ENCODE measurements at regions not wholly inside any gene's neighbourhood (a gene's known extent, or its start where the extent isn't known, plus 50 kb on each side); places are given as distances from the start of the nearest gene placed in this dataset.

GRCh38 chr10:8778713-8779112 is 724.2 kb downstream of the GATA3 start:
- peaks cover 0 to 3% of the 10 kb centered on the region in 2 donors for H3K27me3 Mint-ChIP-seq (ENCODE audit: low read depth in 2 of 2)
- WGBS (ENCODE audit: insufficient coverage), result 59% methylated on average over 3 of the region's 3 CpGs
- H3K27ac Mint-ChIP-seq, result no peak overlapping the region
- Histone ChIP-seq H3K9me3 (ENCODE audit: control insufficient read depth, insufficient read depth, low read length) (no peaks in the 10 kb centered on the region), H3K36me3 (ENCODE audit: control insufficient read depth, insufficient read depth, low read length) (no peaks in the 10 kb centered on the region), H3K27me3 (ENCODE audit: control insufficient read depth, insufficient read depth, low read length) (no peaks in the 10 kb centered on the region), H3K4me3 (ENCODE audit: low read length) (no peak overlapping the region), H3K27ac (ENCODE audit: low read length) (no peak overlapping the region), H3K4me1 (ENCODE audit: control insufficient read depth, insufficient read depth, low read length) (peaks cover 4% of the 10 kb centered on the region)
- H3K4me3 Mint-ChIP-seq, result no peak overlapping the region
- ATAC-seq, result no peak
- peaks cover 11 to 13% of the 10 kb centered on the region in 2 donors for H3K4me1 Mint-ChIP-seq
- no peaks in the 10 kb centered on the region for H3K36me3 Mint-ChIP-seq
- intact Hi-C loops (cut with micrococcal nuclease), result no loop called here
- H3K9me3 Mint-ChIP-seq, result no peaks in the 10 kb centered on the region
- TF ChIP-seq, protein P1, sequence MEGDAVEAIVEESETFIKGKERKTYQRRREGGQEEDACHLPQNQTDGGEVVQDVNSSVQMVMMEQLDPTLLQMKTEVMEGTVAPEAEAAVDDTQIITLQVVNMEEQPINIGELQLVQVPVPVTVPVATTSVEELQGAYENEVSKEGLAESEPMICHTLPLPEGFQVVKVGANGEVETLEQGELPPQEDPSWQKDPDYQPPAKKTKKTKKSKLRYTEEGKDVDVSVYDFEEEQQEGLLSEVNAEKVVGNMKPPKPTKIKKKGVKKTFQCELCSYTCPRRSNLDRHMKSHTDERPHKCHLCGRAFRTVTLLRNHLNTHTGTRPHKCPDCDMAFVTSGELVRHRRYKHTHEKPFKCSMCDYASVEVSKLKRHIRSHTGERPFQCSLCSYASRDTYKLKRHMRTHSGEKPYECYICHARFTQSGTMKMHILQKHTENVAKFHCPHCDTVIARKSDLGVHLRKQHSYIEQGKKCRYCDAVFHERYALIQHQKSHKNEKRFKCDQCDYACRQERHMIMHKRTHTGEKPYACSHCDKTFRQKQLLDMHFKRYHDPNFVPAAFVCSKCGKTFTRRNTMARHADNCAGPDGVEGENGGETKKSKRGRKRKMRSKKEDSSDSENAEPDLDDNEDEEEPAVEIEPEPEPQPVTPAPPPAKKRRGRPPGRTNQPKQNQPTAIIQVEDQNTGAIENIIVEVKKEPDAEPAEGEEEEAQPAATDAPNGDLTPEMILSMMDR (IDR thresholded peaks at IDR 0.05), result no peak
- DNase-seq, result no peak

GRCh38 chr10:8787649-8788048 is 733.2 kb downstream of the GATA3 start:
- Histone ChIP-seq H3K27ac (ENCODE audit: low read length) (no peak overlapping the region), H3K27me3 (ENCODE audit: control insufficient read depth, insufficient read depth, low read length) (peaks cover 2% of the 10 kb centered on the region), H3K36me3 (ENCODE audit: control insufficient read depth, insufficient read depth, low read length) (no peaks in the 10 kb centered on the region), H3K4me3 (ENCODE audit: low read length) (no peak overlapping the region), H3K4me1 (ENCODE audit: control insufficient read depth, insufficient read depth, low read length) (no peaks in the 10 kb centered on the region), H3K9me3 (ENCODE audit: control insufficient read depth, insufficient read depth, low read length) (peaks cover 2% of the 10 kb centered on the region)
- ATAC-seq (no peak), DNase-seq (no peak)
- H3K27ac Mint-ChIP-seq, result no peak overlapping the region
- H3K27me3 Mint-ChIP-seq (ENCODE audit: low read depth in 2 of 2), result peaks cover 7 to 8% of the 10 kb centered on the region in 2 donors
- H3K36me3 Mint-ChIP-seq, result peaks cover 6% of the 10 kb centered on the region
- no peaks in the 10 kb centered on the region for H3K4me1 Mint-ChIP-seq
- TF ChIP-seq, protein P1 (IDR thresholded peaks at IDR 0.05), result no peak
- H3K4me3 Mint-ChIP-seq, result no peak overlapping the region
- intact Hi-C loops (cut with micrococcal nuclease), result no loop called here
- H3K9me3 Mint-ChIP-seq, result peaks cover 3 to 6% of the 10 kb centered on the region in 2 donors

GRCh38 chr10:8790390-8790789 is 735.9 kb downstream of the GATA3 start:
- no CpG with 5 or more reads among the region's 1 CpG for WGBS (ENCODE audit: insufficient coverage)
- H3K4me1 ChIP-seq (ENCODE audit: control insufficient read depth, insufficient read depth, low read length), result no peaks in the 10 kb centered on the region
- no peak overlapping the region for H3K4me3 Mint-ChIP-seq
- peaks cover 6% of the 10 kb centered on the region for H3K36me3 Mint-ChIP-seq
- no peaks in the 10 kb centered on the region for H3K4me1 Mint-ChIP-seq
- no peak overlapping the region for H3K27ac Mint-ChIP-seq
- H3K27me3 Mint-ChIP-seq (ENCODE audit: low read depth in 2 of 2), result peaks cover 0 to 4% of the 10 kb centered on the region in 2 donors
- peaks cover 2% of the 10 kb centered on the region for H3K9me3 ChIP-seq (ENCODE audit: control insufficient read depth, insufficient read depth, low read length)
- ATAC-seq, result no peak
- H3K27ac ChIP-seq (ENCODE audit: low read length), result no peak overlapping the region
- H3K4me3 ChIP-seq (ENCODE audit: low read length), result no peak overlapping the region
- TF ChIP-seq, protein P1 (IDR thresholded peaks at IDR 0.05), result no peak
- intact Hi-C loops (cut with micrococcal nuclease), result no loop called here
- no peak for DNase-seq
- H3K36me3 ChIP-seq (ENCODE audit: control insufficient read depth, insufficient read depth, low read length), result no peaks in the 10 kb centered on the region
- no peaks in the 10 kb centered on the region for H3K27me3 ChIP-seq (ENCODE audit: control insufficient read depth, insufficient read depth, low read length)
- H3K9me3 Mint-ChIP-seq, result peaks cover 3 to 6% of the 10 kb centered on the region in 2 donors

GRCh38 chr10:8794860-8795259 is 740.4 kb downstream of the GATA3 start:
- WGBS (ENCODE audit: insufficient coverage), result 86% methylated on average over 1 of the region's 2 CpGs
- no peak overlapping the region for H3K27ac Mint-ChIP-seq

More at GRCh38 chr10:8794860-8795259, 740.4 kb downstream of the GATA3 start:
- ATAC-seq (no peak), DNase-seq (no peak)
- Histone ChIP-seq H3K27me3 (ENCODE audit: control insufficient read depth, insufficient read depth, low read length) (no peaks in the 10 kb centered on the region), H3K9me3 (ENCODE audit: control insufficient read depth, insufficient read depth, low read length) (no peaks in the 10 kb centered on the region), H3K36me3 (ENCODE audit: control insufficient read depth, insufficient read depth, low read length) (no peaks in the 10 kb centered on the region), H3K27ac (ENCODE audit: low read length) (no peak overlapping the region), H3K4me1 (ENCODE audit: control insufficient read depth, insufficient read depth, low read length) (no peaks in the 10 kb centered on the region), H3K4me3 (ENCODE audit: low read length) (no peak overlapping the region)
- Mint-ChIP-seq H3K9me3 (peaks cover 0 to 2% of the 10 kb centered on the region in 2 donors), H3K27me3 (ENCODE audit: low read depth in 2 of 2) (no peaks in the 10 kb centered on the region), H3K4me1 (no peaks in the 10 kb centered on the region), H3K4me3 (no peak overlapping the region), H3K36me3 (no peaks in the 10 kb centered on the region)
- intact Hi-C loops (cut with micrococcal nuclease), result no loop called here
- TF ChIP-seq, protein P1 (IDR thresholded peaks at IDR 0.05), result no peak
